ENCODE measurements at regions not wholly inside any gene's neighbourhood (a gene's known extent, or its start where the extent isn't known, plus 50 kb on each side); places are given as distances from the start of the nearest gene placed in this dataset.
"Not testable (repeated sequence)": the region's sequence is repeated elsewhere in the genome, so short reads cannot be mapped to it uniquely, and the experiment has no call there.

DNA sequence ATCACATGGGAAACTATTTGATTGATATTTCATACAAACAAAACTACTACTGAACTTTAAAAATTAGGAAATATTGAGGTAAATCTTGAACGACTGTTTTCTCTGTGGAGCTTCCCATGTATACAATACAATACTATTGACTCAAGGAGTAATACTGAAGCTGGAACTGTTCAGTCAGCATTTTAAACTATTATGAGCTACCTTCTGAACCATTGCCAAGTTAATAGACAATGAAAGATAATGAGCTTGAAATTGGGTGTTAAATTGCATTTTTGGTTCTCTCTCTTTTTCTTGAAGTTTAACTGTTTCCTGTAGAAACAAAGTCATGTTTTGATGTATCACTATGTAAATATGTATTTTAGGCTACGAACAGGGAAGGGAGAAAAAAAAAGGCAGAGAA lies 569.2 kb downstream of the ZEB2 start:
- no peak for DNase-seq (ENCODE audit: low read depth)

DNA sequence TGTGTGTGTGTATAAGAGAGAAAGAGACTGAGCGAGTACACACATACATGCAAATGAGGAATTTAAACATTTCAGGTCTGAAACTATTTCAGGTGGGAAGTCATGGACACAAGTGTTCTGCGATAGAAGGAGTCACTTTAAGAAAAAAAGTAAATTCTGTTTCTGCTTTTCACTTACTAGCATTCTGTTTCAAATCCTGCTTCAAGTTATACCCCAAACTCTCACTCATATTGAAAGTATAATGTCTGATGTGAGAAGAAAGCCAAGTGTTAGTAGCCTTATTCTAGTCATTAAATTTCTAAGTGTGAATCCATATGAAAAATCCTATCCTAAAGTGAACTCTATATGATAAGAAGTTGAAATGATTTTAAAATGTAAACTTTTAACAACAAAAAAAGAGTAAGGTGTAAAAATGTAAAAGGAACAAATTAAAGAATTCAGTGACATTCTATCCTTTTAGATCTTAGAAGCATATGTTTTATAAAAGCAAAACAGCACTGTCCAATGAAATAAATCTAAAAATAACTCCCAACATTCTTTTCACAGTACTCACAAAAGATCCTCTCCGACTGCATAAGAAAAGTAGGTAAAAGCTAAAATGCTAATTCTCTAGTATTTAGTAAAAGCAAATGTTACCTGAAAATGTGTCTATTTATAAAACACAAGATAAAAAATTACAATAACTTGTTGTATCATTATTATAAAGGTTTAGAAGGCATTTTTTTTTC lies 570.6 kb downstream of the ZEB2 start:
- no peak for DNase-seq (ENCODE audit: low read depth)

DNA sequence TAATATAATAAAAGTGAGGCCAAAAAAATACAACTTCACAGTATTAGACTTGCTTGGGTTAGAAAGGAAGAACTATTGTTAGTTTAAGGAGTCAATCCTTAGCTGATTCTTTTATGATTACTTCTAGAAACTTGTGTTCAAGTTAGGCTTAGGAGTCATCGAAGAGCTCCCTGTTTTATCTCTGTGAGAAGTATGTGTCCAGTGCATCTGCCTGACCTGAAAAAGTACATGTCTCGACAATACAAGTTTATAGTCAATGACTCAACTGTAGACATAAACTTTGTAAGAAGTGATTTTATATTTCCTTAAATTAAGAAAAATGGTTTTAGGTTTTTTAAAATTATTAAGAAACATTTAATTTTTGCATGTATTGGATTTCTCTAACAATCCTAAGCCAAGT lies 571.2 kb downstream of the ZEB2 start:
- no peak for DNase-seq (ENCODE audit: low read depth)

DNA sequence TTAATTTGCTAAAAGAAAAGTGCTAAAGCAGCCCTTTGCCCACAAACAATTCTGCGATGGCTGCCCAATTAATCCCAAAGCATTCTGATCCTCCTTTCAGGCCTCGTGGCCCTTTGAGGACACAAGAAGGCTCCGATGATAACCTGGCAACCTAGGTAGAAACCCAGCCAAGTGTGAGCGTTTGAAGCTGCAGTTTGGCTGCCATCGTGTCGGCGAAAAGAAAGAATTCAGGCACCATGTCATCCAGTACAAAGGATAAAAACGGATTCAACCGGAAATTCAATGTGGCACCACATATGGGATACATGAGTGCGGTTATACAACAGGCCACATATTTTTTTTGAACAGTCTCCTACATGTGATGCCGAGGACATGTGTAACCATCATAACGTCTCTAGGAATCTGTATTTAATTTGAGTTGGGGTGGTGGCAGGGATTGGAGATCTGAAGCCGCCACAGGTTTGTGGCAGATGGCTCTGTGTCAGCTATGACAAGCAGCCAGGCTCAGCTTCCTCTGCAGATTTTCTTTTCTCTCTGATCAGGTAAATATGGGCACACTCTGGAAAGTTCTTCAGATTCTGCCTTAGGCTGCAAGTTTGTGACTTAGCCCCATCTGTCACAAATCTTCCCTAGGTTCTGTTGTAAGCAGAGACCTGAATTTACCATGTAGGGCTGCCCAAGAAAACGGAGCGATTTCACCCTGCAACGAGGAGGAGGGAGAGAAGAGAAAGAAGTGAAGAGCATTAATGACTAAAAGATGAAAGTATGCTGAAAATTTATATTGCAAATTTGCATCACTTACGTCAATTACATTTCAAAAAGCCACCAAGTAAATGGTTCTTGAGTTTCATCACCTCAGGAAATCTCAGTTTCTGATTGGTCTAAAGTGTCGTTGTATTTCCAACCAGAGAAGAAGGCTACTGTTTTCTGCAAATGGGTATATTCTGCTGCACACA lies 573.2 kb downstream of the ZEB2 start:
- DNase-seq (ENCODE audit: low read depth) = peak; percentile 36

DNA sequence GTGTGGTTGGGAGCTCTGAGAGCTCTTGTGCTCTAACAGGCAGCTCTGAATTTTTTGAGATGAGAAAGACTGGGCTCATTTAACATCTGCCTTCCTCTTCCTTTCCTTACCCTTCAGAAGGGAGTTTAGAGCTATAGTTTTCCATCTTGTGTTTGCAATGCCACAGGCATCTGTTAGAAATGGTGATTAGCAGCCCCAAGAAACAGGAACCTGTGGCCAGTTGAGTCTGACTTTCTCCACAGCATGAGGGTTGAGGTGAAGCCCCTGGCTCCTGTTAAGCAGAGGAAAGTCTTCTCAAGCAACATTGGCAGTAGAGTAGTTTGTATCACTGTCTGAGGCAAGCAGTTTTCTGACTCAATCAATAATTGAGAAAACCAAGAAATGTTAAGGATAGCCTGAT lies 577.4 kb downstream of the ZEB2 start:
- no peak for DNase-seq (ENCODE audit: low read depth)

DNA sequence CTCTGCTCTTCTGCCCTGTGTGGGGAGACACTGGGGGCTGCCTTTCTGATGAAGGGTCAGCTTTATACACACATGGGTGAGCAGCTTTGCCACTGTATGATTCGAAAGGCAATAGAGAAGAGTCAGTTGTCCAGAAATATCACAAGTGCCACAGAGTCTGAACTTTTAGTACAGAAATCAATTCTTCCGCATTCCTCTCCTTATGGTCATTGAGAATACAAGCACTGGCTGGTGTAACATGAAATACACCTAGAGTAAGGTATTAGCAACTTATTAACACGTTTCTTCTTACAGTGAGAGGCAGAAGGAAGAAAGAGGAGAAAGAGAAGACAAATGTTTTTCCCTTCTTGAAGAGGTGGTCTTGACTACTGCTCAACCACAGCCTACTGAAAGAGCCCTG lies 579.2 kb downstream of the ZEB2 start:
- no peak for DNase-seq (ENCODE audit: low read depth)

DNA sequence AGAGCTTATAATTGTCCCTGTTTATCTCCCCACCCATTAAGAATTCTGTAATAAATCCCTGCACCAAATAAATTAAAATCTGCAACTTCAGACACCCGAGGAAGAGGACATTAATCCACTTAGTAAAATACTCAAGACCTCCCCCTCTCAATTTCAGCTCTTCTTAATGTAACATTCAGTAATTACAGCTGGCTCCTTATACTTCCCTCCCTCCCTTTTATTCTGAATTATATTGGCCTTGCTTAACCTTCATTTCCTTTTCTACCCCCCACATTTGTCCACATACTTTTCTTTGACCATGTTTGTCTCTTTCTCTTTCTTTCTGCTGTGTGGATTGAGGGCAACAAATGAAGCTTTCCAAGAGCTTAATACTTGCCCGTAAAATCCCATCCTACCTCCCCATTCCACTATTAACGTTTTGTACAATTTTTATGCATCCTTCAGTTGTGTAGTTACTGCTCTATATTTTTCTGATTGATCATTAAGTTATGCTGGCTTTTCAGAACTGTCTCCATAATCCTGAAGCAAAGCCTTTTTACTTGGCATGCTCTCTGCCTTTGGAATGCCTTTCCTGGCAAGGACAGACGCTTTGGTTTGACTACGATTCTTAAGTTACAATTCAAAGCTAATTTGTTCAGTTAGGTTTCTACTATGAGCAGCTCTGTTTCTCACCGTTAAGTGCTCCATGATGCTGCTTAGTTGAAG lies 580.1 kb downstream of the ZEB2 start:
- no peak for DNase-seq (ENCODE audit: low read depth)

DNA sequence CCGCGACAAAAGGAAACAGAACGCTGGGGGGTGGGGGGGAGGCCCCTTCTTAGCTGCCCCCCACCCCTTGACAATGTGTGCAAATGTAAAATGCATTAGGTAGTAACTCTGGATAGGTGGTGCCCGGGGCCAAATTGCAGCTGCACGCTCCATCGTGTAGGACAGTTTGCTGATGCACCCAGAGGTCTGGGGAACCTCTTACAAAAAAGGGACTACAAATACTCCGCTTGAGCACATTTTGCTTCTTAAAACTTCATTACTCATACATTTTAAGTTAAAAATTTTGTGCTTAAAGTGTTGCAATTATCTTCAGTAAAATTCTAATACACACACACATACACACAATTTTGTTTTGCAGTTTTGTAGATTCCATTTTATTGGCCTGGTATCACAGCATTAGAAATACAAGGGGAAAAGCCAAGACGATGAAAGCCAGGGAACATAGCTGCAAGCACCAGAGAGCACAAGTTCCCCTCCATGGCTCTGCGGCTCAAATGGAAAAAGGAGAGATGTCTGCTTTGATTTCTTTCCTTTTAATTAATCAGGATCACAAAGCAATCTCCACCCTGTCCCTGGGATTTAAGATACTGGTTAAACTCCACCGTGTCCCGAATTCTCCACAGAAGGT lies 582.1 kb downstream of the ZEB2 start:
- no peak for DNase-seq (ENCODE audit: low read depth)

DNA sequence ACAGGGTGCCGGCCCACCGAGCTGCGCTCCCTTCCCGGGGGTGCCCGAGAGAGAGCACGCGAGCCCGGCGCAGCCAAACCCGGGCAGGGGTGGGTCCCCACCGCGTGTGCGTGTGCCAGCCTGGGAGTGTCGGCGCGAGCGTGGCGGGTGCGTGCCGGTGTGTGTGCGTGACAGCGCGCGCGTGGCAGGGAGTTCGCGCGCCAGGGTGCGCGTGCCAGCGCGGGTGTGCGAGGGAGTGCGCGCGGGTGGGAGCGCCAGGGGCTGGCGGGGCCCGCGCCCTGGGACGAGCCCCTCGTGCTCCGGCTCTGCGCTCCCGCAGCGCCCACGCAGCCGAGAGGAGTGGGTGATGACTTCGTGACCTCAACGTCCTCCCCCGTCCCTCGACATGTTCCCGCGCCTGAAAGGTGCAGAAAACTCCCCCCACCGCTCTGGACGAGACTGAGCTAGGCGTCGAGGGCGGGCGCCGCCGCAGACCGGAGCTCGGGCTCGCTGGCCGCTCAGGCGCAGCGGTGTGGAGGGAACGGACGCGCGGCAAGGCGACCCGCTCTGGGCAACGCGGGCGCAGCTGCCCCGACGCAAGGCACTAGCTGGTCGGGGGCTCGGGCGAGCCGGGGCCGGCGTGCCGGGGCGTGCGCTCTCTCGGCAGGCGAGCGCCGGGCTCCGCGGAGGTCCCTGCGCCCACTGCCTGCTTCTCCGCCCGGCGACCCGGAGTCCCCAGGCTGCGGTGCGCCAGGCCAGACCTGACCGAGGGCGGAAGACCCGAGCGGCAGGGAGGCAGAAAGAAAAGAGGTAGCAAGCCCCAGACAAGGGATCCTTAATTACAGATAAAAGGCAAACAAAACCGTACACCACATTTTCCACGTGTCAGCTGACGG lies 582.8 kb downstream of the ZEB2 start:
- peak; percentile 66 for DNase-seq (ENCODE audit: low read depth)

DNA sequence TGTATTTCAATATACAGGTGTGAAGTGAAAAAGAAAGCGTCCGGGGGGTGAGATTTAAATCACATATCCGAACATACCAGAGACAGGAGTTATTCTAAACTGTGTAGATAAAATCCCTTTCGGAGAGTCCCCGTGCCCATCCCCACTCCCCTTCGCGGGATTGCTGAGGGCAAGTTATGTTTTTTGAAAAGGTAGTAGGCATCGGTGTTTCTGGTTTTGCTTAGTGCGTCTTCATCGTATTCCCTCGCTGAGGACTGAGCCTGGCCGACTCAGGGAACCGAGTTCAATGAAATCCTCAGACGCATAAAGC lies 583.4 kb downstream of the ZEB2 start:
- no peak for DNase-seq (ENCODE audit: low read depth)

DNA sequence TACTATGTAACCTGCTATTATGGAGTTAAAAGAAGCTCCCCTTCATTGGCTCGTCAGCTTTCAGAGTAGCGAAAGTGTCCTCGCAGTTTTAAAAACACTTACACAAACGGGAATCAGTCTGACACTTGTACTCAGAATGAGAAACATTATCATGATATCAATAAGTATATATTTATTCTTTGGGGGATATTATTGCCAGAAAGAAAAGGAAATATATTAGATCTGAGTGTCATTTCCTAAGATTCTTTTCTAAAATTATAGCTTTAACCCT lies 584.5 kb downstream of the ZEB2 start:
- DNase-seq (ENCODE audit: low read depth) = no peak

DNA sequence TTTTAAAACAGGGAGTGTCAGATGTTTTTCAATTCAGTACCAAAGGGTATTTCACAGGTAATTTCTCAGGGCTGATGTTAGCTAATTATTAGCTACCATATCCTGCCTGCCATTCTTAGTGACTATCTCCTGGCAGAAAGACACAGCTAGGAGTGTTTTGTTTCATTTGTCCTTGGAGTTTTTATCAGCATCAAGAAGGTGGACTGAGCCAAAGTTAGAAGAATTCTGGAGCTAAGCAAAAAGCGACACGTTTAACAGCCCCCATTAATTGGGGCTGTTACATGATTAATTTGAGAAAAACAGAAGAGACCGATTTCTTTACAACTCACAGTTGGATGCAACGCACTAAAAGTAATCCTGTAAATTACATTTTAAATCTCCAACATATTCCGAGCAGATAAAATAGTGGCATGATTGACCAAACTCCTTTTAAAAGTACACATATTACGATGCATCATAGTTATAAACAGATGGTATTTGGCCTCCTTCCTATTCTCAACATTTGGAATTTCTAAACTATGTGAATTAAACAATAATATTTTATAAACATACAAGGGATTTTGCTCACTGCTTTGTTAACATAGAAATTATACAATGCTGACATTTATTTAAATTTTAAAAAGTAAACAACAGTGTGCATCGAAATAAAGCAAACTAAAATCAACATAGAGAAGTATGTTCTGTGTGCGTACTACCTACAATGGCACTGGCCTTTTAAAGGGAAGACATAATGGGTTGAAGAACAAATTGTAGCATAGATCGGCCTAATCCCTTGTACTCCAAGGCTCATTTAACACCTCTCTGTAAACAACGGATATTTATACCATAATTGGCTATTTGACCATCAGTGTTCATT lies 585.1 kb downstream of the ZEB2 start:
- no peak for DNase-seq (ENCODE audit: low read depth)

DNA sequence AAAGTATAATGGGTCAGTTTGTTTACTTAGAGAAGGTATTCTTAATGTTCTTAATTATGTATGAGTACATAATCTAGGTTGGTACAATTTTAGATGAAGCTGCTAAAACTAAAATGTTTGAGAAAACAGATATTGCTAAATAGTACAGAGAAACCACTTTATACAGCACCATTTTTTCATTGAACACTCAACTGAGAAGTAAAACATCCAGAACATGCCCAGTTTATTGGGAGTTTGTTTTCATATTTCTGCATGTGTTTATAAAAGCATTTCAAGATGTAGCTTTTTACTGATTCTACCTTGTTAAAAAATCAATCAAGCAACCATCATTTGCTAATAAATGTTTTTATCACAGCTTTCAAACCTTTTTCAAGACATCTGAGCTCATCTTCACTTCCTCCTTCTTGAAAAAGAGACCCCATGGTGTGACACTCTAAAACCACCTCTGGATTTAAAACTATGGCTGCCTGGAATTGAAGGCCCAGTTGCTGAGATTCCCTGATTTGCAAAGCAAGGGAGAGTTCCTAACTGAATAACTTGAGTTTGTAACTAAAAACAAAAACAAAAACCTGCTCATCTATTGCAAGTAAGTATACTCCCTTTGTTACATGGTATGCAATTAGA lies 585.9 kb downstream of the ZEB2 start:
- DNase-seq (ENCODE audit: low read depth) = no peak

DNA sequence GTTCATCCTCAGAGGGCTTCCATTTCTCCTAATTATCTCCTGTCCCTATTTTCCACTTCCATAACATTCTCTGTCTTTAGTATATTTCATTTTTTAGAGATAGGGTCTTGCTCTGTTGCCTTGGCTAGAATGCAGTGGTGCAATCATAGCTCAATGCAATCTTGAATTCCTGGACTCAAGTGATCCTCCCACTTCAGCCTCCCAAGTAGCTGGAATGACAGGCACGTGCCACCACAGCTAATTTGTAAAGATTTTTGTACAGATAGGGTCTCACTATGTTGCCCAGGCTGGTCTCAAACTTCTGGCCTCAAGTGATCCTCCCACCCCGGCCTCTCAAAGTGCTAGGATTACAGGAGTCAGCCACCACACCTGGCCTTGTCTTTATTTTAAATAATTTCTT lies 589.0 kb downstream of the ZEB2 start:
- DNase-seq (ENCODE audit: low read depth) = no peak

DNA sequence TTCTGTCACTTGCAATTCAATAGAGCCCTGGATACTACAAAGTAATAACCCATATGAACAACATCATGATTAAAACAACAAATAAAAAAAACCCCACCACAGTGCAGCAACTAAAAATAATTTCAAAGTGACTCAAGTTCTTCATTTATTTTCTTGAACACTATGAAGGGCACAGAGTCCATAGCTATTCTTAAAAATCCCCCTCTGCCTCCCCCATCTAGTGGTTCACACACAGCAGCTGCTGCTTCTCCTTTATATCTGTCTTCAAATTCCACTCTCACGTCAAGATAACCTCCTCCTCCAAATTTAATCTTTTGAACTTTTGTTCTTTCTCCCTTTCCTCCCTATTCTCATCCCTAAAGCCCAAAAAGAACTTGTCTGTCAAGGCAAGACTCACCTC lies 591.3 kb downstream of the ZEB2 start:
- no peak for DNase-seq (ENCODE audit: low read depth)

DNA sequence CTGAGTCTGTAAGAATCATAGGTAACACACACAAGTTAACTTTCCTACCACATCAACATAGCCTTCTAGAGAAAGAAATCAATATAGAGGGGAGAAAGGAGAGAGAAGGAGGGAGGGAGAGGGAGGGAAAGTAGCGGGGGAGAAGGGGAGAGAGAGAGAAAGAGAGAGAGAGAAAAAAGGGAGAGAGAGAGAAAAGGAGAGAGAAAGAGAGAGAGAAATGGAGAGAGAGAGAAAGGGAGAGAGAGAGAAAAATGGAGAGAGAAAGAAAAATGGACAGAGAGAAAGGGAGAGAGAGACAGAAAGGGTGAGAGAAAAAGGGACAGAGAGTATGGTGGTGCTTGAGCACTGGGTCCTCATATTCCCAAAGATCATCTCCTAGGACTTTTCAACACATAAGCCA lies 591.7 kb downstream of the ZEB2 start:
- DNase-seq (ENCODE audit: low read depth) = no peak

DNA sequence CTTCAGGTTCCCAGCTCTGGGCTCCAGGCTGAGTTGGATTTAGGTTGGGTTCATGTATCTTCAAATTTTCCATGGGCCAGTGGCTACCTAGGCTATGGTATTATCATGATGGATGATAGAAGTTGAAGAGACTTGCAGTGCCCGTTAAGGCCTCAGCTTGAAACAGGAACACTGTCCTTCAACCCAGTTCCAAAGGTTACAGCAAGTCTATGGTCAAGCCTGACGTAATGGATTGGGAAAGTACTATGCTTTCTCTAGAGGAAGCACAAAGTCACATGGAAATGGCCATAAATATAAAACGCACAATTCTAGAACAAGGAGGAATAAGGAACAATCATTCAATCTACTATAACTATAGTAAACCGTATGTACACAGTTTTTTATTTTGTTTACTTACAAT lies 593.2 kb downstream of the ZEB2 start:
- DNase-seq (ENCODE audit: low read depth) = no peak

DNA sequence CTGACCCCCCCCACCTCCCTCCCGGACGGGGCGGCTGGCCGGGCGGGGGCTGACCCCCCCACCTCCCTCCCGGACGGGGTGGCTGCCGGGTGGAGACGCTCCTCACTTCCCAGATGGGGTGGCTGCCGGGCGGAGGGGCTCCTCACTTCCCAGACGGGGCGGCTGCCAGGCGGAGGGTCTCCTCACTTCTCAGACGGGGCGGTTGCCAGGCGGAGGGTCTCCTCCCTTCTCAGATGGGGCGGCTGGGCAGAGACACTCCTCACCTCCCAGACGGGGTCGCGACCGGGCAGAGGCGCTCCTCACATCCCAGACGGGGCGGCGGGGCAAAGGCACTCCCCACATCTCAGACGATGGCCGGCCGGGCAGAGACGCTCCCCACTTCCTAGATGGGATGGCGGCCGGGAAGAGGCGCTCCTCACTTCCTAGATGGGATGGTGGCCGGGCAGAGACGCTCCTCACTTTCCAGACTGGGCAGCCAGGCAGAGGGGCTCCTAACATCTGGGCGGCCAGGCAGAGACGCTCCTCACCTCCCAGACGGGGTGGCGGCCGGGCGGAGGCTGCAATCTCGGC lies 597.6 kb downstream of the ZEB2 start:
- DNase-seq (ENCODE audit: low read depth) = not testable (repeated sequence)

DNA sequence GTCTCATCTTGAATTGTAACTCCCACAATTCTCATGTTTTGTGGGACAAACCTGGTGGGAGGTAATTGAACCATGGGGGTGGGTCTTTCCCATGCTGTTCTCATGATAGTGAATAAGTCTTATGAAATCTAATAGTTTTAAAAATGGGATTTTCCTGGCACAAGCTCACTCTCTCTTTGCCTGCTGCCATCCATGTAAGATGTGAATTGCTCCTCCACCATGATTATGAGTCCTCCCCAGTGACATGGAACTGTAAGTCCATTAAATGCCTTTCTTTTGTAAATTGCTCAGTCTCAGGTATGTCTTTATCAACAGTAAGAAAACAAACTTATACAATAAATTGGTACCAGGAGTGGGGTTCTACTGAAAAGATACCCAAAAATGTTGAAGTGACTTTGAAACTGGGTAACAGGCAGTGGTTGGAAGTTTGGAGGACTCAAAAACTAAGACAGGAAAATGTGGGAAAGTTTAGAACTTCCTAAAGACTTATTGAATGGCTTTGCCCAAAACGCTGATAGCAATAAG lies 601.4 kb downstream of the ZEB2 start:
- DNase-seq (ENCODE audit: low read depth) = no peak

DNA sequence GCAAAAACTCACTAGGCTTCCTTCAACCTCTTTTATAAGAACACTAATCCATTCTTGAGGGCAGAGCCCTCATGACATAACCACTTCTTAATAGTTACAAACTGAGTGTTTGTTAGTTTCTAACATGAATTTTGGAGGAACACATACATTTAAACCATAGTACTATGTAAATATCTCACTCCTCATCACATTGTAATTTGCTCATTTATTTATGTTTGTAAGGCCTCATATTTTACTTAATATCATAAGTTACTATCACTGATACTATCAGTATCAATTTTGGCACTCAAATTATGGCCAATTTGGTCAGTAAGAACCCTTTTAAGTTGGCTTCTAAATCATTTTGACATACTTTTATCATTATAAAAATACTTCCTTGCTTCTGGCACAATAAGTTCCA lies 603.1 kb downstream of the ZEB2 start:
- no peak for DNase-seq (ENCODE audit: low read depth)

Measured in ELR (cell line).